Right cardiac atrium (tissue), 5 donors: ENCODE measurements at regions not wholly inside any gene's neighbourhood (a gene's known extent, or its start where the extent isn't known, plus 50 kb on each side); places are given as distances from the start of the nearest gene placed in this dataset.
"Not testable (repeated sequence)": the region's sequence is repeated elsewhere in the genome, so short reads cannot be mapped to it uniquely, and the experiment has no call there.

Experiments
- ATAC-seq, 2 donors: fragments of 200-7000 bp; cut with Tn5 transposase; one replicate each; pipeline versions ENCODE4 v1.8.0 to v1.9.1; 2020; ENCODE audit warnings: moderate library complexity in 2 of 2, mild to moderate bottlenecking in 1 of 2
- DNase-seq, 3 donors: peaks; one replicate each; pipeline ENCODE4 v3.0.0-alpha.2; 2020
- H3K27ac ChIP-seq: one replicate; pipeline ENCODE4 v1.5.1; 2013; ENCODE audit warnings: mild to moderate bottlenecking, low read length, control low read depth, moderate library complexity
- H3K27me3 ChIP-seq: one replicate; pipeline ENCODE4 v1.6.1; 2013; ENCODE audit not compliant: control insufficient read depth, insufficient read depth
- H3K4me1 ChIP-seq: one replicate; pipeline ENCODE4 v1.6.1; 2013; ENCODE audit warnings: low read length; ENCODE audit not compliant: control insufficient read depth, insufficient read depth
- H3K4me3 ChIP-seq: one replicate; pipeline ENCODE4 v1.5.1; 2013; ENCODE audit warnings: low read length, control low read depth
- H3K9me3 ChIP-seq: one replicate; pipeline ENCODE4 v1.6.1; 2013; ENCODE audit warnings: low read length; ENCODE audit not compliant: control insufficient read depth
- WGBS: extraction: QIAGEN DNeasy Blood & Tissue Kit; methylation state at CpG from one replicate; pipeline ENCODE4 v1.1.7; 2013; 5-methylcytosine and 5-hydroxymethylcytosine counted together
- intact Hi-C, 4 donors: fragments of 100-400 bp; cut with DNase I; formaldehyde crosslinking; loops; one replicate each; pipeline versions ENCODE4 v1.11.0 to v1.14.0; 2022 to 2023
- donor health status: healthy with polysubstance abuse.
- donor health status: DM: no; HTN: yes; CAD: no.
- donor health status: DM: no; HTN: no; CAD: no.
- donor health status: DM: no; HTN: yes; CAD: no; lungs with severe emphysema.
- donor health status: DM: yes; HTN: yes; CAD: no.

GRCh38 chr10:44289125-44289524, 95.8 kb downstream of the CXCL12 start:
- WGBS = 92% methylated on average over 5 of the region's 5 CpGs
- H3K9me3 ChIP-seq = no peaks in the 10 kb centered on the region
- H3K27me3 ChIP-seq = no peaks in the 10 kb centered on the region
- ATAC-seq (no peak), DNase-seq (no peak)
- H3K4me1 ChIP-seq = no peaks in the 10 kb centered on the region
- no peak overlapping the region for H3K4me3 ChIP-seq
- intact Hi-C loops = no loop called here
- H3K27ac ChIP-seq = no peak overlapping the region

- Histone ChIP-seq H3K27me3 (no peaks in the 10 kb centered on the region), H3K4me3 (no peak overlapping the region), H3K4me1 (no peaks in the 10 kb centered on the region), H3K27ac (no peak overlapping the region), H3K9me3 (no peaks in the 10 kb centered on the region)
- WGBS = 70% methylated on average over 2 of the region's 2 CpGs
- no peak for ATAC-seq
- intact Hi-C loops = no loop called here
- no peak for DNase-seq
Observed at GRCh38 chr10:44287408-44287807, 97.5 kb downstream of the CXCL12 start.

GRCh38 chr10:44284198-44285084, 100.5 kb downstream of the CXCL12 start:
- Histone ChIP-seq H3K27ac (no peak overlapping the region), H3K27me3 (no peaks in the 10 kb centered on the region), H3K4me1 (no peaks in the 10 kb centered on the region), H3K4me3 (no peak overlapping the region), H3K9me3 (no peaks in the 10 kb centered on the region)
- DNase-seq (no peak), ATAC-seq (no peak)
- intact Hi-C loops = no loop called here
- WGBS = 92% methylated on average over 6 of the region's 6 CpGs

GRCh38 chr10:44282626-44283300, 102.1 kb downstream of the CXCL12 start:
- WGBS = 82% methylated on average over 5 of the region's 5 CpGs
- no peaks in the 10 kb centered on the region for H3K9me3 ChIP-seq

GRCh38 chr10:44281662-44282061, 103.2 kb downstream of the CXCL12 start:
- intact Hi-C loops = no loop called here
- Histone ChIP-seq H3K9me3 (no peaks in the 10 kb centered on the region), H3K27ac (no peak overlapping the region), H3K4me1 (no peaks in the 10 kb centered on the region), H3K27me3 (no peaks in the 10 kb centered on the region), H3K4me3 (no peak overlapping the region)
- ATAC-seq (peak in 1 of 2 donors; percentile 24), DNase-seq (no peak)
- WGBS = 93% methylated on average over 5 of the region's 5 CpGs

More at GRCh38 chr10:44282626-44283300, 102.1 kb downstream of the CXCL12 start:
- Histone ChIP-seq H3K27me3 (no peaks in the 10 kb centered on the region), H3K27ac (no peak overlapping the region), H3K4me1 (no peaks in the 10 kb centered on the region), H3K4me3 (no peak overlapping the region)
- intact Hi-C loops = no loop called here
- ATAC-seq (no peak), DNase-seq (peak in 1 of 3 donors; percentile 40)

- ATAC-seq (peak; percentile 44 to 59), DNase-seq (peak; percentile 48 to 77 (median 72))
- intact Hi-C loops = no loop called here
- Histone ChIP-seq H3K27me3 (no peaks in the 10 kb centered on the region), H3K4me3 (no peak overlapping the region), H3K4me1 (no peaks in the 10 kb centered on the region), H3K9me3 (no peaks in the 10 kb centered on the region), H3K27ac (no peak overlapping the region)
- 59% methylated on average over 12 of the region's 12 CpGs for WGBS
Observed at GRCh38 chr10:44281089-44281613, 103.7 kb downstream of the CXCL12 start.

- Histone ChIP-seq H3K4me3 (no peak overlapping the region), H3K9me3 (no peaks in the 10 kb centered on the region), H3K4me1 (no peaks in the 10 kb centered on the region), H3K27ac (no peak overlapping the region), H3K27me3 (no peaks in the 10 kb centered on the region)
- peak; percentile 60 to 69 (median 65) for DNase-seq
- 58% methylated on average over 5 of the region's 5 CpGs for WGBS
- ATAC-seq = peak; percentile 61 to 80
- intact Hi-C loops = no loop called here
Observed at GRCh38 chr10:44280226-44281014, 104.5 kb downstream of the CXCL12 start.

GRCh38 chr10:44279426-44280126, 105.3 kb downstream of the CXCL12 start:
- Histone ChIP-seq H3K4me1 (no peaks in the 10 kb centered on the region), H3K4me3 (no peak overlapping the region), H3K27me3 (no peaks in the 10 kb centered on the region), H3K9me3 (no peaks in the 10 kb centered on the region), H3K27ac (no peak overlapping the region)
- intact Hi-C loops = no loop called here
- ATAC-seq (no peak), DNase-seq (no peak)
- WGBS = 96% methylated on average over 7 of the region's 7 CpGs

GRCh38 chr10:44278837-44279324, 106.0 kb downstream of the CXCL12 start:
- 89% methylated on average over 5 of the region's 5 CpGs for WGBS
- DNase-seq = no peak
- Histone ChIP-seq H3K4me3 (no peak overlapping the region), H3K9me3 (no peaks in the 10 kb centered on the region), H3K27me3 (no peaks in the 10 kb centered on the region), H3K27ac (no peak overlapping the region), H3K4me1 (no peaks in the 10 kb centered on the region)
- no peak for ATAC-seq
- intact Hi-C loops = no loop called here

GRCh38 chr10:44268435-44268948, 116.4 kb downstream of the CXCL12 start:
- H3K27ac ChIP-seq, intact Hi-C loops, DNase-seq, ATAC-seq, H3K4me1 ChIP-seq, H3K9me3 ChIP-seq, H3K27me3 ChIP-seq, H3K4me3 ChIP-seq: not testable (repeated sequence)
- 92% methylated on average over 14 of the region's 16 CpGs for WGBS
